Activated T-helper 2 cell treated with anti-CD3 and anti-CD28 coated beads, Interferon-gamma antibody, Interleukin-2, Interleukin-4, amounts not matched to agents 10 μg/mL and 5 μg/mL and 100 μg/mL, durations not matched to agents 14 hours and 24 hours and 36 hours (primary cell): ENCODE measurements at regions not wholly inside any gene's neighbourhood (a gene's known extent, or its start where the extent isn't known, plus 50 kb on each side); places are given as distances from the start of the nearest gene placed in this dataset.

Experiments used
- DNase-seq: peaks from one replicate; pipeline ENCODE4 v3.0.0; 2021; ENCODE audit warnings: low spot score
- H3K27ac Mint-ChIP-seq: one replicate; pipeline ENCODE4 v1.8.0; 2021; ENCODE audit warnings: mixed read lengths
- H3K27me3 Mint-ChIP-seq: one replicate; pipeline ENCODE4 v1.8.0; 2021; ENCODE audit warnings: low read depth, mixed read lengths
- H3K36me3 Mint-ChIP-seq: one replicate; pipeline ENCODE4 v1.8.0; 2021; ENCODE audit warnings: low read depth, mixed read lengths
- H3K4me1 Mint-ChIP-seq: one replicate; pipeline ENCODE4 v1.8.0; 2021; ENCODE audit warnings: low read depth, mixed read lengths
- H3K4me3 Mint-ChIP-seq: one replicate; pipeline ENCODE4 v1.8.0; 2021; ENCODE audit warnings: low read depth, mild to moderate bottlenecking, moderate library complexity, mixed read lengths
- H3K9me3 Mint-ChIP-seq: one replicate; pipeline ENCODE4 v1.8.0; 2021; ENCODE audit warnings: mixed read lengths
- intact Hi-C: fragments of 100-400 bp; cut with micrococcal nuclease; formaldehyde crosslinking; loops from one replicate; pipeline ENCODE4 v1.15.1; 2023

DNA sequence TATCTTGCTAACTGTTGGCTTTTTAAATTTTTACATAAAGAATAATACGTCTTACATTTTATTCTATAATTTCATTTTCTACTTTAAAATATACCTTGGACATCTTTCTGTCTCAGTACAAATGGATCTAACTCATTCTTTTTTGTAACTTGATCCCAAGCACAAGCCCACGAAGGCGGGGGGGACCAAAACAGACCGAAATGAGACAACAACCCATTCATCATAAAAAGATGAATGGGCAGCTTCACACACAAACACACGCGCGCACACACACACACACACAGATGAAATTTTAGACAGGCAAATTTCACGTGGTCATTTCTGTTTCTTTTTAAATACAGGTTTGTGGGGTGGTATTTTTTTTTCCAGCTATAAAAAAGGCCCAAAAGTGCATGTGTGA, 271.3 kb upstream of the TOPAZ1 start:
- Mint-ChIP-seq H3K36me3 (no peaks in the 10 kb centered on the region), H3K27ac (no peak overlapping the region), H3K9me3 (no peaks in the 10 kb centered on the region), H3K27me3 (peaks cover 24% of the 10 kb centered on the region), H3K4me1 (peaks cover 9% of the 10 kb centered on the region), H3K4me3 (no peak overlapping the region)
- no peak for DNase-seq
- intact Hi-C loops: no loop called here

DNA sequence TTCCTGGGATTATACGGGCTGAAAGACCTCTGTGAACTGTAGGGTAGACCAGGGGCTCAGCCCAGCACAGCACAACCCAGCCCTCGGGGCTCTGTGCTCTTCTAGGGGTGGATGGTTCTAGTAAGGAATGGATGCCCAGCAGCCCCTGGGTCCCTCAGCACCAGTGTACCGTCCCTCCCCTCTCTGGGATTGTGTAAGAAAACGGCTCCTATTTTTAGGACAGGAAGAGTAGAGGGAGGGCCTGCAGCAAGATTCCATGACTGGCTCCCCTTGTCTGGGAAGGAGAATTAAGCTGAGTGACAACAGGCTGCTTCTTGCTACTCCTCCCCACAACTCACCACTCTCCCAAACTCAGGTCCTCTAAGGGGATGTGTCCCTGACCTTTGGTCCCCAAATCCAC, 270.8 kb upstream of the TOPAZ1 start:
- intact Hi-C loops: no loop called here
- Mint-ChIP-seq H3K27ac (no peak overlapping the region), H3K27me3 (peaks cover 26% of the 10 kb centered on the region), H3K9me3 (no peaks in the 10 kb centered on the region), H3K36me3 (no peaks in the 10 kb centered on the region), H3K4me3 (no peak overlapping the region), H3K4me1 (peaks cover 4% of the 10 kb centered on the region)
- DNase-seq: no peak

DNA sequence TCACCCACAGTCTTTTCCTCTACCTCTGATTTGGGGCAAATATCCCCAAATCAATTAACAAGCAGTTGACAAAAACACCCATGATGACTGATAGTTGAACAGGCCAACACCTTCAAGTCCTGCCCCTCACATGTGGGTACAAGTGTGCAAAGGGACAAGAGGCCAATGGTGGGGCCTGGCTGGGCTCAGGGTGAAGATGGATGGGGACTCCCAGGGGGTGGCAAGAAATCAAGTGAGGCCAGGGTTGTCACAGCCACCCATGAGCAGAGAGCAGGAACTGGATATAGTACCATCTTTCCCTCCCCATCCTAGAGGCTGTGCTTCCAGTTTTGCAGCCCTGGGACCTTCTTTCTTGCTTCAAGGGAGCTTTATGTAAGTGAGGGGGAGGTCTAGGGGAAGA, 270.2 kb upstream of the TOPAZ1 start:
- H3K4me3 Mint-ChIP-seq: no peak overlapping the region
- peaks cover 26% of the 10 kb centered on the region for H3K27me3 Mint-ChIP-seq
- H3K4me1 Mint-ChIP-seq: no peaks in the 10 kb centered on the region
- H3K27ac Mint-ChIP-seq: no peak overlapping the region
- H3K36me3 Mint-ChIP-seq: no peaks in the 10 kb centered on the region
- no peaks in the 10 kb centered on the region for H3K9me3 Mint-ChIP-seq
- DNase-seq: no peak
- intact Hi-C loops: no loop called here

DNA sequence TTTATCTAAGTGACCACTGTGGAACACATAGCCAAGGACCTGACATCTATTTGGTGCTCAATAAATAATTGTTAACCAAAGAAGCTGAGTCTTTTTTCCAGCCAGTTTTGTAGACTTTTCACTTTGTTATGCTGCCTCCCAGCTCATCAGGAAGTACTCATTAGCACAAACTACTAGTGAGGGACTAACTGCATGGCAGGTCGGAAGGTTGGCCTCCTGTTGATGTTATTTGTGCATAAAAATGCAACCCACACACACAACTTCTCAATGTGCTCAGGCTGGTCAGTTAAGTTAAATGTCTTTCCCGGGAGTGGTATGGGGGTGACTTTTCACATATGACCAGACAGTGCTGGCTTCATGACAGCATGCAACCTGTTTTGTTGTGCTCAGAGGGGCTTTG, 263.0 kb upstream of the TOPAZ1 start:
- peaks cover 22% of the 10 kb centered on the region for H3K27me3 Mint-ChIP-seq
- H3K4me3 Mint-ChIP-seq: no peak overlapping the region
- no peaks in the 10 kb centered on the region for H3K9me3 Mint-ChIP-seq
- H3K4me1 Mint-ChIP-seq: no peaks in the 10 kb centered on the region
- no peaks in the 10 kb centered on the region for H3K36me3 Mint-ChIP-seq
- no peak overlapping the region for H3K27ac Mint-ChIP-seq
- intact Hi-C loops: no loop called here
- no peak for DNase-seq

DNA sequence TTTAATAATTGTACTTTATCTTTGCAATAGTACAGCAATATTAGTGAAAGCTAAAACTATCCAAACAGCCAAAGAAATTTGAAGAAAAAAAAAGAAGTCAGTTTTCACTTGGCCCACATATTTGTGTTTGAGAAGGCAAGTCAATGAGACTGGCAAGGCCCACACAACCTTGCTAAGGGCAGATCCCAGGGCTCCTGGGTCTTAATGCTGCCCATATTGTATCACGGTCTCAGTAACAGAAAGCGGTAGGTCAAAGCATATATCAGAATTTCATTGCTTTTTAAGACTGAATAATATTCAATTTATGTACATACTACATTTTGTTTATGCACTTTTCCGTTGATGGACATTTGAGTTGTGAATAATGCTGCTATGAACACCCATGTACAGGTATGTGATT, 262.0 kb upstream of the TOPAZ1 start:
- no peak for DNase-seq
- Mint-ChIP-seq H3K9me3 (no peaks in the 10 kb centered on the region), H3K36me3 (no peaks in the 10 kb centered on the region), H3K27ac (no peak overlapping the region), H3K4me1 (no peaks in the 10 kb centered on the region), H3K4me3 (no peak overlapping the region), H3K27me3 (peaks cover 26% of the 10 kb centered on the region)
- intact Hi-C loops: no loop called here

DNA sequence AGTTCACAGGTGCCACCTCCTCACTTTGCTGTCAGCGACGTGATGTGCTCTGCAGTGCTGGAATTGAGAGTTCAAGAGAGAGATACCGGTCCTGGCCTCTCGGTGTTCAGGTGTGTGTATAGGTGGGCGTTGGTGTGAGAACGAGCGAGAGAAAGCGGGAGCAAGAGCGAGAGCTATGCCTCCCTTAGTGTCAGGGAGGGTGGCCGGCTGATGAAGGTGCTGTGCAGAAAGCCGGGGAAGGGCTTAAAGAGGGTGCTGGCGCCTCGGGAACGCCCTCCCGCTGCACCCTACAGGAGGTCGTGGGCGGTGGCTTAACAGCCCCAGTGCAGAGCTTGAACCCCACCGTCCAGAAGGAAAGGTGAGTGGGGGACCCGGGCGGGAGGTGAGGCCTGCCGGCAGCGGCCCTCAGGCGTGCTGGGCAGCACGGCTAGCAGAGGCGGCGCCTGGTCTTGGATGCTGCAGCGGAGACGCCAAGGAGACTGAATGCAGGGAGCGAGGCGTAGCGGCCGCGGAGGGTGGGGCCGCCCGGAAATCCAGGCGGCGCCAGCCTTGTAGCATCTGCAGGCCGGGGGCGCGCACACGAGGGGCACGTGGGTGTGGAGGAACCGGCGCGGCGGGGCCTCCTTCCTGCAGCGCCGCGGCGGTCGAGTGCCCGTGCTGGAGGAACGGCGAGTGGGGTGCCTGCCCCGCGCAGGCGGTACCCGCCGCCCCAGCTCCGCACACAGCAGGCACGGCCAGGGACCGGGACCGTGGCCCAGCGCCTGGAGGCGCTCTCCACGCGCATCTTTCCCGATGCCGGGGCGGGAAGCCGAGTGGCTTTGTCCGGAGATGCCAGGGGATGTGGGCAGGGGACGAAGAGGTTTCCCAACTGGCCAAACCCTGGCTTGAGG, 246.8 kb upstream of the TOPAZ1 start:
- peak overlapping the region; percentile 52 for H3K4me3 Mint-ChIP-seq
- peaks cover 70% of the 10 kb centered on the region for H3K27me3 Mint-ChIP-seq
- H3K4me1 Mint-ChIP-seq: peaks cover 28% of the 10 kb centered on the region
- no peak for DNase-seq
- no peaks in the 10 kb centered on the region for H3K36me3 Mint-ChIP-seq
- H3K27ac Mint-ChIP-seq: no peak overlapping the region
- intact Hi-C loops: loop anchor here (2.0 to 10.0 kb wide), 3 partner anchors 28 to 1730 kb away; partner anchors contain the start of gene CCK
- H3K9me3 Mint-ChIP-seq: peaks cover 12% of the 10 kb centered on the region

DNA sequence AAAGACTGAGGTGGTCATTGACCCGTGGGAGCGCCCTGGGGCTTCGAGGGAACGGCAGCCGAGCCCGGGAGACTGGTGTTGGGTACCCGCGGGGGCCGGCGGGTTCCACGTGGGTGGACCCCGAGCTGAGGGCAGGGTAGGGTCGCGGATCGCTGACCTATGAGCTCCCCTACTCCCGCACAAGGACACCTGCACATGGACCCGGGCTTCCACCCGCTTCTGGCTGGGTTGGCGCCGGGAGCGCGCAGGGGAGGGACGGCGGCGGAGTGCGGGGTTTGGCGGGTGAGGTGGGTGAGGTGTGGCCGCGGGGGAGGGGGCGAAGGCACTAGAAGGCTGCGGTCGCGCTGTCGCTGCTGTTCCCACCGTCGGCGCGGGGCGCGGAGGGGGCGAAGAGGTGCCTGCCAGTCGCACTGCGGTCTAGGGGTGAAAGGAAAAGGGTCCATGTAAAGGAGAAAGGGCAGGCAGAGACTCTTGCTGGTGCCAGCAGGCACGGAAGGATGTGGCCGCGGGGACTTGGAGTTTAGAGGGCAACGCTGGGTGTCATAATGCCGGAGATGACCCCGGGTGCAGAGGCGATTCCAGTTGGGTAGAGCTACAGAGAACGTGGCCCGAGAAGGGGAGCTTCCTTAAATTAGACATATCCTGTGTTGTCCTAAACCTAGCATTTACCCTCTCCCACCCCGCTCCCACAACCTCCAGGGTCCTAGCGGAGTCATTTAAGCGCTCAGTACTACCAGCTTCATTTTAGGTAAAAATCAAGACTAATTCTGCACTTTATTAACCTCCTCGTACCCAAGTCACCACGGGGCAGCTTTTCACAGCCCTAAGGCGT, 245.9 kb upstream of the TOPAZ1 start:
- Mint-ChIP-seq H3K36me3 (no peaks in the 10 kb centered on the region), H3K4me1 (peaks cover 28% of the 10 kb centered on the region), H3K9me3 (peaks cover 9% of the 10 kb centered on the region), H3K27me3 (peaks cover 76% of the 10 kb centered on the region), H3K4me3 (peak overlapping the region; percentile 56), H3K27ac (no peak overlapping the region)
- no peak for DNase-seq
- intact Hi-C loops: loop anchor here (2.0 to 10.0 kb wide), 3 partner anchors 27 to 1731 kb away; partner anchors contain the start of gene CCK

DNA sequence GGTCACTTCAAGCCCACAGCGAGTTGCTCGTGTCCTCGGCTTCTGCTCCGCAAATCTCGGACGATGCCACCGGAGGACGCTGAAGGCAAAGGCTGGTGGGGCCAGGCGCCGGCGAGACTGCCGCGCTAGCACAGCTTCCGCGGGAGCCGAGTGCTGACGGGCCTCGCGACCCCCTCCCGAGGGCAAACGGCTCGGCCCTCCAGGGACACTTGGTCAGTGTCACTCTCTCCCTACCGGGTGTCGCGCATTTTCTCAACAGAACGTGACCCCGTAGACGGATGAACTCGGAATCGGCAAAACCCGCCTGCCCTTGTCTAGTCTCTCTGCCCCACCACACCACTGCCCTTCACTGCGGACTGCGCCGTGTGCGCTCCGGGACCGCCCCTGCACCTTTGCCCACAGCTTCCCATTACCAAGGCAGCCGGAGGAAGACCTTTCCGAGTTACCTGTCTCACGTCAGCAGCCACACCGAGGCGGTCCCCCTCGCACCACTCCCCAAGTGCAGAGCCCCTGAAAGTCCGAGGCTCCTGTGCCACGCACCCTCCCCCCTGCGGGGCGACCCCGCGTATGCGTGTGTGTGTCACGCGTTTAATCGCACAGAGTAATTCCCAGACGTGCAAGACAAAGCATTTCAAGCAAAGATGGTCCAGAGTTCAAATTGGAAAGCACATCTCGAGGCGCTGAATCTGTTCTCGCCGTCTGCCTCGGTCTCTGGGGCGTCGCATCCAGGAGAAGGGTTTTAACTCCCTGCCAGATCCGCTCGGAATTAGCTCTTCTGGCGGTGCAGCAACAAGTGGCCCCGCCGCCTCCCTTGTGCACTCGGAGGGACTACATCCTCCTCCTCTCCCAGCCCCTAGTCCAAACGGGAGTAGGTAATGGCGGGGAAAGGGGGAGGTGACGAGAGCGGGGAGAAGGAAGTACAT, 245.0 kb upstream of the TOPAZ1 start:
- H3K36me3 Mint-ChIP-seq: no peaks in the 10 kb centered on the region
- H3K27me3 Mint-ChIP-seq: peaks cover 77% of the 10 kb centered on the region
- peaks cover 4% of the 10 kb centered on the region for H3K9me3 Mint-ChIP-seq
- peaks cover 28% of the 10 kb centered on the region for H3K4me1 Mint-ChIP-seq
- no peak overlapping the region for H3K27ac Mint-ChIP-seq
- peak overlapping the region; percentile 38 for H3K4me3 Mint-ChIP-seq
- intact Hi-C loops: loop anchor here (5.0 to 10.0 kb wide), 2 partner anchors 104 to 1732 kb away; partner anchors contain the start of gene CCK
- DNase-seq: no peak

DNA sequence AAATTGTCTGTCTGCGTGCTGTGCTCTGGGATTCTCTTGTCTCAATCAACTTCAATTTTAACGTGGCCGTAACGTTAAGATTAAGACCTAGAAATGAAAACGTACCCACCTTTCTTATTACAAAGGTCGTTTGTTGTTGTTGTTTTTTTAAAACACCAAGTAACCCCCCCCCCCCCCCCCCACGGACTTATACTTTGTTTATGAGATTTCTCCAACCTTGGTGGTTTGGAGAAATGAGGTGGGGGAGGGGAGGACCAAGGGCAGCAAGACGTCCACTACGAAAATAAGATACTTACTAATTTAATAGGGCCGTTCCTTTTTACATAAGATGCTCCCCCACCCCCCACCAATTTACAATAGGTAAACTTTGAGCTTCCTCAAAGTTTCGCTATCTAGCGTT, 244.4 kb upstream of the TOPAZ1 start:
- peaks cover 28% of the 10 kb centered on the region for H3K4me1 Mint-ChIP-seq
- H3K27me3 Mint-ChIP-seq: peaks cover 77% of the 10 kb centered on the region
- H3K4me3 Mint-ChIP-seq: peak overlapping the region; percentile 11
- no peak overlapping the region for H3K27ac Mint-ChIP-seq
- H3K9me3 Mint-ChIP-seq: no peaks in the 10 kb centered on the region
- no peak for DNase-seq
- no peaks in the 10 kb centered on the region for H3K36me3 Mint-ChIP-seq
- intact Hi-C loops: loop anchor here (5.0 to 10.0 kb wide), 2 partner anchors 105 to 1733 kb away; partner anchors contain the start of gene CCK

DNA sequence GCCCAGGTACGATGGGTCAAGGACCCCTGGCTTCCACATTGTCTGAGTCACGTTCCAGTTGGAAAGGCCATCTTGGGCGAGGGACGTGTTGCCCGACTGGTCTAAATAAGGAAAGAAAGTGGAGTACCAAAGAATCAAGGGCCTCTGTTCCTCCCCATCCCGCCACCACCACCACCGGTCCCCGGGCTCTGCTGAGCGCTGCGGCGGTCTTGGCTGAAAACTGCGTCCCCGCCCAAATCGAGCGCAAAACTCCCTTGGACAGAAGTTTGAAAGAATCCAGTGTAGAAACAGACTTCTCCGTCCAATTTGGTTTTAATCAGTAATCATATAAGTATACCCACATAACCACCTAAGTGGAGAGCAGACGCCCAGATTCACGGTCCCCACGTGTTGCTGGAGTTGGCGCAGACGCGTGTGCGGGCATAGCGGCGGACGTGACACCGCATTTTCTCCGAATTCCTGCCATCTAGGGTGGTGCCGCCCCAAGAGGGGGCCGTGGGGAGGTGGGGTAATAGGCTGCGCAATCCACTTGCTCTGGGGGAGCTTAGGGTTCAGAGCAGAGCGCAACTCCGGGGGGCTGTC, 243.8 kb upstream of the TOPAZ1 start:
- peaks cover 28% of the 10 kb centered on the region for H3K4me1 Mint-ChIP-seq
- peaks cover 81% of the 10 kb centered on the region for H3K27me3 Mint-ChIP-seq
- intact Hi-C loops: loop anchor here (5.0 to 10.0 kb wide), 2 partner anchors 106 to 1733 kb away; partner anchors contain the start of gene CCK
- no peaks in the 10 kb centered on the region for H3K36me3 Mint-ChIP-seq
- no peaks in the 10 kb centered on the region for H3K9me3 Mint-ChIP-seq
- no peak overlapping the region for H3K27ac Mint-ChIP-seq
- DNase-seq: no peak
- peak overlapping the region; percentile 11 for H3K4me3 Mint-ChIP-seq

DNA sequence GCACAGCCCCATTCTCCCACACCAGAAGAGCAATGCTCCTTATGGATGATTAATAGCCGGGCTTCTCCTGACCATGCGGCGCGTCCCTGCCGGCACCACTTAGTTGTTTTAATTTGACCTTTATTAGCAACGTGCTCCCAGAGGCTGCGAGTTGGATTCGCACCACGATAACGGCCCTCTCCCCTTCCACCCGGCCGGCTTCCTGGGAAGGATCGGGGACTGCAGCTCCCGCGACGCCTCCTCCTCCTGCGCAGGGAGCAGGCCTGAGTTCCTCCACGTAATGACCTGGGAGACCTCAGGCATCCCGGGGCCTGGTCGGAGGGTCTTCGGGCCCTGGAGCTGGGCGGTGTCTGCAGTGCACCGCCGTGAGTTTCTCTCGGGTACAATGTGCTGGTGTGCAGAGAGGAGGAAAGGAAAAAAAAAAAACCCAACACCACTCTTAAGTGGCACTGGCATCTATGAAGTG, 243.3 kb upstream of the TOPAZ1 start:
- no peak overlapping the region for H3K27ac Mint-ChIP-seq
- intact Hi-C loops: loop anchor here (5.0 to 10.0 kb wide), 2 partner anchors 106 to 1734 kb away; partner anchors contain the start of gene CCK
- peaks cover 28% of the 10 kb centered on the region for H3K4me1 Mint-ChIP-seq
- peaks cover 81% of the 10 kb centered on the region for H3K27me3 Mint-ChIP-seq
- H3K36me3 Mint-ChIP-seq: no peaks in the 10 kb centered on the region
- no peaks in the 10 kb centered on the region for H3K9me3 Mint-ChIP-seq
- no peak for DNase-seq
- no peak overlapping the region for H3K4me3 Mint-ChIP-seq
